Osteoblast (primary cell): ENCODE measurements at regions not wholly inside any gene's neighbourhood (a gene's known extent, or its start where the extent isn't known, plus 50 kb on each side); places are given as distances from the start of the nearest gene placed in this dataset.

ENCODE experiments used
- DNase-seq: peaks from one replicate; pipeline ENCODE4 v3.0.0; 2011; ENCODE audit warnings: low spot score, mixed read lengths; ENCODE audit not compliant: insufficient read length; ENCODE audit errors: missing footprints
- H2AFZ ChIP-seq: 2 replicates; pipeline ENCODE4 v1.6.0; 2011; ENCODE audit warnings: mild to moderate bottlenecking, low read length
- H3K27ac ChIP-seq: 2 replicates; pipeline ENCODE4 v1.5.1; 2011; ENCODE audit warnings: mild to moderate bottlenecking, low read depth, low read length, moderate library complexity
- H3K27me3 ChIP-seq: 2 replicates; pipeline ENCODE4 v1.6.0; 2012; ENCODE audit warnings: mild to moderate bottlenecking, control low read depth, inconsistent platforms, low read length, moderate library complexity; ENCODE audit not compliant: insufficient read depth
- H3K36me3 ChIP-seq: 2 replicates; pipeline ENCODE4 v1.5.1; 2011; ENCODE audit warnings: mild to moderate bottlenecking, low read length, control low read depth, moderate library complexity; ENCODE audit not compliant: insufficient read depth
- H3K4me1 ChIP-seq: 2 replicates; pipeline ENCODE4 v1.5.1; 2011; ENCODE audit warnings: mild to moderate bottlenecking, low read length, control low read depth, moderate library complexity; ENCODE audit not compliant: insufficient read depth
- H3K4me2 ChIP-seq: 2 replicates; pipeline ENCODE4 v1.6.0; 2011; ENCODE audit warnings: mild to moderate bottlenecking, low read length; ENCODE audit not compliant: insufficient read depth
- H3K4me3 ChIP-seq: fragments of 200-600 bp; sonication (generic); 3 replicates; pipeline ENCODE4 v1.5.1; 2012; ENCODE audit warnings: mild to moderate bottlenecking, low read length, inconsistent platforms; ENCODE audit not compliant: insufficient read depth
- H3K79me2 ChIP-seq: 2 replicates; pipeline ENCODE4 v1.6.0; 2012; ENCODE audit warnings: mild to moderate bottlenecking, low read length, control low read depth, inconsistent platforms; ENCODE audit not compliant: insufficient read depth
- H3K9me3 ChIP-seq: 2 replicates; pipeline ENCODE4 v1.5.1; 2011; ENCODE audit warnings: low read depth, low read length, control low read depth
- H4K20me1 ChIP-seq: 2 replicates; pipeline ENCODE4 v1.6.0; 2012; ENCODE audit warnings: mild to moderate bottlenecking, low read length, control low read depth; ENCODE audit not compliant: insufficient read depth
- CTCF ChIP-seq: IDR thresholded peaks from 2 replicates; pipeline ENCODE4 v1.5.1; 2011; ENCODE audit warnings: mild to moderate bottlenecking, low read depth, low read length, moderate library complexity; ENCODE audit errors: extremely low read depth

GRCh38 chr2:8440029-8440778 lies 241.7 kb upstream of the ID2 start:
- H3K27me3 ChIP-seq = no peaks in the 10 kb centered on the region
- no peaks in the 10 kb centered on the region for H3K4me1 ChIP-seq
- TF ChIP-seq CTCF = no peak
- no peak overlapping the region for H3K27ac ChIP-seq
- no peak for DNase-seq
- H3K4me3 ChIP-seq = no peak overlapping the region
- H3K9me3 ChIP-seq = no peaks in the 10 kb centered on the region
- no peak overlapping the region for H3K4me2 ChIP-seq
- no peak overlapping the region for H2AFZ ChIP-seq
- H4K20me1 ChIP-seq = no peaks in the 10 kb centered on the region
- H3K36me3 ChIP-seq = no peaks in the 10 kb centered on the region
- H3K79me2 ChIP-seq = no peaks in the 10 kb centered on the region

- Histone ChIP-seq H3K4me2 (no peak overlapping the region), H3K27ac (no peak overlapping the region)
Measured at GRCh38 chr2:8441371-8441770, 240.5 kb upstream of the ID2 start.

GRCh38 chr2:8441986-8442385 lies 239.9 kb upstream of the ID2 start:
- DNase-seq = no peak
- H3K4me1 ChIP-seq = no peaks in the 10 kb centered on the region
- H3K9me3 ChIP-seq = no peaks in the 10 kb centered on the region
- no peaks in the 10 kb centered on the region for H3K27me3 ChIP-seq
- no peak overlapping the region for H3K4me3 ChIP-seq
- H2AFZ ChIP-seq = no peak overlapping the region
- no peak overlapping the region for H3K4me2 ChIP-seq
- no peaks in the 10 kb centered on the region for H4K20me1 ChIP-seq
- no peaks in the 10 kb centered on the region for H3K36me3 ChIP-seq
- no peak overlapping the region for H3K27ac ChIP-seq
- H3K79me2 ChIP-seq = no peaks in the 10 kb centered on the region
- TF ChIP-seq CTCF = no peak

More at GRCh38 chr2:8441371-8441770, 240.5 kb upstream of the ID2 start:
- no peaks in the 10 kb centered on the region for H3K36me3 ChIP-seq
- H3K9me3 ChIP-seq = no peaks in the 10 kb centered on the region
- DNase-seq = no peak
- no peak overlapping the region for H3K4me3 ChIP-seq
- H4K20me1 ChIP-seq = no peaks in the 10 kb centered on the region
- H3K27me3 ChIP-seq = no peaks in the 10 kb centered on the region
- no peak overlapping the region for H2AFZ ChIP-seq
- H3K79me2 ChIP-seq = no peaks in the 10 kb centered on the region
- H3K4me1 ChIP-seq = no peaks in the 10 kb centered on the region
- TF ChIP-seq CTCF = no peak

GRCh38 chr2:8442833-8443486 lies 238.9 kb upstream of the ID2 start:
- no peaks in the 10 kb centered on the region for H4K20me1 ChIP-seq
- no peak overlapping the region for H3K4me2 ChIP-seq
- TF ChIP-seq CTCF = no peak

More at GRCh38 chr2:8442833-8443486, 238.9 kb upstream of the ID2 start:
- H3K9me3 ChIP-seq = no peaks in the 10 kb centered on the region
- no peaks in the 10 kb centered on the region for H3K79me2 ChIP-seq
- H3K27ac ChIP-seq = no peak overlapping the region
- DNase-seq = no peak
- no peaks in the 10 kb centered on the region for H3K27me3 ChIP-seq
- no peak overlapping the region for H3K4me3 ChIP-seq
- H3K36me3 ChIP-seq = no peaks in the 10 kb centered on the region
- H2AFZ ChIP-seq = no peak overlapping the region
- H3K4me1 ChIP-seq = peaks cover 6% of the 10 kb centered on the region
